ENCODE measurements at regions not wholly inside any gene's neighbourhood (a gene's known extent, or its start where the extent isn't known, plus 50 kb on each side); places are given as distances from the start of the nearest gene placed in this dataset.

- TF ChIP-seq CTCF (IDR thresholded peaks at IDR 0.05; ENCODE audit: poor library complexity) (no peak), EZH2phosphoT487 (IDR thresholded peaks at IDR 0.05; ENCODE audit: low read depth, severe bottlenecking, unreplicated experiment) (no peak), EZH2 (IDR thresholded peaks at IDR 0.05; ENCODE audit: borderline replicate concordance) (no peak)
These were observed 292.3 kb upstream of the ZPLD1 start for GRCh38 chr3:102142379-102143060.
